Vagina (tissue), 2 donors: ENCODE measurements at regions not wholly inside any gene's neighbourhood (a gene's known extent, or its start where the extent isn't known, plus 50 kb on each side); places are given as distances from the start of the nearest gene placed in this dataset.

Experiments
- DNase-seq, 2 donors: peaks; one replicate each; pipeline ENCODE4 v3.0.0-alpha.2; 2017; ENCODE audit errors: extremely low spot score in 2 of 2
- H3K27ac ChIP-seq: fragments of 200-600 bp; sonication (generic); one replicate; pipeline ENCODE4 v1.5.1; 2019
- H3K27me3 ChIP-seq: fragments of 200-600 bp; sonication (generic); one replicate; pipeline ENCODE4 v1.5.1; 2019
- H3K36me3 ChIP-seq, 2 donors: fragments of 200-600 bp; sonication (generic); one replicate each; pipeline ENCODE4 v1.5.1; 2017 to 2019
- H3K4me1 ChIP-seq: fragments of 200-600 bp; sonication (generic); one replicate; pipeline ENCODE4 v1.5.1; 2019
- H3K4me3 ChIP-seq, 2 donors: fragments of 200-600 bp; sonication (generic); 1 replicate in 1 of 2; 2 replicates in 1 of 2; pipeline ENCODE4 v1.5.1; 2016 to 2019
- H3K9me3 ChIP-seq: fragments of 200-600 bp; sonication (generic); one replicate; pipeline ENCODE4 v1.5.1; 2019
- CTCF ChIP-seq, 3 experiments: fragments of 450-650 bp in 2 of 3; fragments of 200-600 bp in 1 of 3; sonication (generic) in 1 of 3; IDR thresholded peaks; one replicate each; pipeline ENCODE4 v1.5.1; 2017 to 2019; ENCODE audit warnings: antibody characterized with exemption in 3 of 3, mild to moderate bottlenecking in 2 of 3, moderate library complexity in 2 of 3
- POLR2A ChIP-seq, 2 donors: fragments of 450-650 bp; IDR thresholded peaks; one replicate each; pipeline ENCODE4 v1.6.1; 2017; ENCODE audit warnings: antibody characterized with exemption in 2 of 2, mild to moderate bottlenecking in 2 of 2, moderate library complexity in 2 of 2
- POLR2AphosphoS5 ChIP-seq, 2 donors: sonication (generic); formaldehyde crosslinking; IDR thresholded peaks; one replicate each; pipeline ENCODE4 v1.9.0; 2017; ENCODE audit warnings: antibody characterized with exemption in 2 of 2, mild to moderate bottlenecking in 2 of 2, low read depth in 1 of 2; ENCODE audit not compliant: insufficient read depth in 1 of 2
- intact Hi-C: fragments of 100-400 bp; cut with DNase I; formaldehyde crosslinking; loops from one replicate; pipeline ENCODE4 v1.15.1; 2023

- no peak for TF ChIP-seq POLR2A (IDR thresholded peaks at IDR 0.05)
- TF ChIP-seq POLR2AphosphoS5 (IDR thresholded peaks at IDR 0.05; ENCODE audit: insufficient read depth in 1 of 2, low read depth in 1 of 2), result no peak
- peak overlapping the region; percentile 76 for H3K27ac ChIP-seq
Measured at GRCh38 chr4:158313566-158313965, 103.3 kb downstream of the TMEM144 start.

DNA sequence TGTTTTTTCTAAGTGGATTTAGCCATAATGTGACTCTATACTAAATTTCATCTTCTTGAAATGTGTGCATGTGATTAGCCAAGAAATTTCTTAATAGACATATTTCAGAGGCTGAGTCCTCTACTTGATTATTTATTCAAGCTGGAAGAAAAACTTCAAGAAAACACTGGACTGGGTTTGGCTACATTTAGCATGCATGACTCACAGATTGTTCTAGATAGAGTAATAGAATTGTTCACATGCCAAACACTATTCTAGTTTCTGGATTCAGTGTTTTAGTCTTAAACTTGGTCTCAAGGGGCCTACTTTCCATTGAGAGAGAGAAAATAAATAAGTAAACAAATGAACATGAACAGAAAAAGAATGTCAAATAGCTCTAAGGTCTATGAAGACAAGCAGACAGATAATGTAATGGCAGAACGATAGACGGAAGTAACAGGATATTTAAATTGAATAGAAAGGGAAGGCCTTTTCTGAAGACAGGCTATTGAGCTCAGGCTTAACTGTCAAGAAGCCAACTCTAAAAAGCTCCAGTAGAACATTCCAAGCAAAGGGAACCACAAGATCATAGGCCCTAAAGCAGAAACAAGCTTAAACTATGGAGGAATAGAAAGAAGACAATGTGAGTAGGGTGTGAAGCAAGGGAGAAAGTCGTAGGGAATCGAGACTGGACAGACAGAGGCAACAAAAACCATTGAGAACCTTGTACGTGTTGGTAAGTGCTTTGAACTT lies 104.6 kb downstream of the TMEM144 start:
- TF ChIP-seq CTCF (IDR thresholded peaks at IDR 0.05), result no peak
- peak; percentile 31 to 75 for TF ChIP-seq POLR2AphosphoS5 (IDR thresholded peaks at IDR 0.05; ENCODE audit: insufficient read depth in 1 of 2, low read depth in 1 of 2)
- H3K27ac ChIP-seq, result peak overlapping the region; percentile 80
- H3K4me1 ChIP-seq, result peaks cover 9% of the 10 kb centered on the region
- no peak for DNase-seq
- no peaks in the 10 kb centered on the region for H3K27me3 ChIP-seq
- H3K9me3 ChIP-seq, result no peaks in the 10 kb centered on the region
- intact Hi-C loops, result no loop called here
- no peak overlapping the region for H3K4me3 ChIP-seq
- no peaks in the 10 kb centered on the region for H3K36me3 ChIP-seq

More at GRCh38 chr4:158313566-158313965, 103.3 kb downstream of the TMEM144 start:
- peaks cover 9% of the 10 kb centered on the region for H3K4me1 ChIP-seq
- no peak overlapping the region for H3K4me3 ChIP-seq
- intact Hi-C loops, result no loop called here
- no peaks in the 10 kb centered on the region for H3K27me3 ChIP-seq
- H3K9me3 ChIP-seq, result no peaks in the 10 kb centered on the region
- no peak for DNase-seq
- no peaks in the 10 kb centered on the region for H3K36me3 ChIP-seq

DNA sequence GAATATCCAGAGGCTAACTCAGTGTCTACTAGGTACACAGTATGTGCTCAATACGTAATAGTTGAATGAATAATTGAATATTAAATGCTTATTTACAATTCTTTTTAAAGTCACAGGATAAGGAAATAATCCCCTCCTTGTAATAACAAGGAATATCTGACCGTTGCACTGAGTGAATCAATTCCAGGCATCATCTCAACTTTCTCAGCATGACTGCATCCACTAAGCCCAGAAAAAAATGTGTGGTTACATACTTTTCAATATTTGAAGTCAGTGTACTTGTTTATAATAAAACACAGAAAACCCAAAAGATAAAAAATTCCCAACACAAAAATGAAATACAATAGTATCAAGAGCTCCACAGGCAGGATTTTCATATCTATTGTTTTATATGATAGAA lies 105.4 kb downstream of the TMEM144 start:
- intact Hi-C loops, result no loop called here
- TF ChIP-seq POLR2AphosphoS5 (IDR thresholded peaks at IDR 0.05; ENCODE audit: insufficient read depth in 1 of 2, low read depth in 1 of 2) (no peak), POLR2A (IDR thresholded peaks at IDR 0.05) (no peak), CTCF (IDR thresholded peaks at IDR 0.05) (no peak)
- H3K27ac ChIP-seq, result peak overlapping the region; percentile 80

GRCh38 chr4:158316264-158316663 lies 106.0 kb downstream of the TMEM144 start:
- Histone ChIP-seq H3K27ac (peak overlapping the region; percentile 80), H3K4me1 (peaks cover 9% of the 10 kb centered on the region), H3K9me3 (no peaks in the 10 kb centered on the region), H3K27me3 (no peaks in the 10 kb centered on the region), H3K4me3 (no peak overlapping the region), H3K36me3 (no peaks in the 10 kb centered on the region)
- TF ChIP-seq CTCF (IDR thresholded peaks at IDR 0.05) (no peak), POLR2A (IDR thresholded peaks at IDR 0.05) (no peak), POLR2AphosphoS5 (IDR thresholded peaks at IDR 0.05; ENCODE audit: insufficient read depth in 1 of 2, low read depth in 1 of 2) (no peak)
- intact Hi-C loops, result no loop called here
- DNase-seq, result no peak

More for the DNA sequence above, 105.4 kb downstream of the TMEM144 start:
- Histone ChIP-seq H3K4me3 (no peak overlapping the region), H3K27me3 (no peaks in the 10 kb centered on the region), H3K9me3 (no peaks in the 10 kb centered on the region), H3K4me1 (peaks cover 9% of the 10 kb centered on the region), H3K36me3 (no peaks in the 10 kb centered on the region)
- no peak for DNase-seq

- H3K4me1 ChIP-seq, result no peaks in the 10 kb centered on the region
- H3K36me3 ChIP-seq, result no peaks in the 10 kb centered on the region
- H3K27me3 ChIP-seq, result no peaks in the 10 kb centered on the region
- no peak for DNase-seq
- no peaks in the 10 kb centered on the region for H3K9me3 ChIP-seq
- intact Hi-C loops, result no loop called here
- H3K4me3 ChIP-seq, result no peak overlapping the region
- no peak for TF ChIP-seq CTCF (IDR thresholded peaks at IDR 0.05)
- TF ChIP-seq POLR2AphosphoS5 (IDR thresholded peaks at IDR 0.05; ENCODE audit: insufficient read depth in 1 of 2, low read depth in 1 of 2), result no peak
- no peak for TF ChIP-seq POLR2A (IDR thresholded peaks at IDR 0.05)
- H3K27ac ChIP-seq, result no peak overlapping the region
Measured at GRCh38 chr4:158319880-158320279, 109.6 kb downstream of the TMEM144 start.
